OCI-M1 (cell line): ENCODE measurements at regions not wholly inside any gene's neighbourhood (a gene's known extent, or its start where the extent isn't known, plus 50 kb on each side); places are given as distances from the start of the nearest gene placed in this dataset.
"Not testable (repeated sequence)": the region's sequence is repeated elsewhere in the genome, so short reads cannot be mapped to it uniquely, and the experiment has no call there.

Source experiments
- DNase-seq: peaks from one replicate; lab custom pipeline; 2025; lab: John Stamatoyannopoulos, UW

DNA sequence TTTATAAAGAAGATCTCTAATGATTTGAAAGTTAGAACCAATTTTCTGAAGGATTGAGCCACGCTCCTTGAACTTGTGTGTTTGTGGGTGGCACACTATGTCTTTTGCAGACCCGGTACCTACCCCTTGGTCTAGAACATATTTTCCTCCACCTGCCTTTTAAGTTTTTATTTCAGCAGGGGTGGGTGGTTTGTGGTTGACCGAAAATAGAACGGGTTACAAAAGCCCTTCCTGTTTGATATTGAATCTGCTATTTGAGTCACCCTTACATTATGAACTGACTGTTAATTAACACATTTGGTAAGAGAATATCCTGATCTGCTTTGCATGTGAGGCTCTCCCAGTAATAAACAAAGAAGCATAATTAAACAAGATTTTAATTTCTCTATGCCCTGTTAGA lies 697.5 kb downstream of the GOLGA6L6 start:
- not testable (repeated sequence) for DNase-seq
